BJ (cell line): ENCODE measurements at regions not wholly inside any gene's neighbourhood (a gene's known extent, or its start where the extent isn't known, plus 50 kb on each side); places are given as distances from the start of the nearest gene placed in this dataset.

ENCODE experiments used
- CTCF ChIA-PET: fragments of 350-600 bp; formaldehyde crosslinking; extraction: SDS; loops from one replicate; lab custom pipeline; 2021; ENCODE audit warnings: antibody characterized with exemption, inconsistent platforms; lab: Yijun Ruan, JAX
- POLR2A ChIA-PET: fragments of 300-600 bp; sonication (Branson Sonifier 250); formaldehyde crosslinking; extraction: SDS; loops from one replicate; lab custom pipeline; 2021; ENCODE audit warnings: antibody characterized with exemption; lab: Charles Lee
- DNase-seq: peaks from one replicate; pipeline ENCODE4 v3.0.0-alpha.2; 2011; ENCODE audit warnings: low read depth
- H3K27me3 ChIP-seq: 2 replicates; pipeline ENCODE4 v1.6.0; 2011; ENCODE audit warnings: low read length; ENCODE audit not compliant: control insufficient read depth, insufficient read depth
- H3K36me3 ChIP-seq: 2 replicates; pipeline ENCODE4 v1.5.1; 2011; ENCODE audit warnings: low read length; ENCODE audit not compliant: control insufficient read depth, insufficient read depth
- H3K4me3 ChIP-seq: 2 replicates; pipeline ENCODE4 v1.5.1; 2011; ENCODE audit warnings: low read depth, mild to moderate bottlenecking, control low read depth, low read length
- TF ChIP-seq, protein P1 (sequence below): IDR thresholded peaks from 2 replicates; pipeline ENCODE4 v1.5.1; 2011; ENCODE audit warnings: low read depth, mild to moderate bottlenecking, control low read depth, inconsistent platforms, low read length, moderate library complexity; ENCODE audit not compliant: insufficient read depth

DNA sequence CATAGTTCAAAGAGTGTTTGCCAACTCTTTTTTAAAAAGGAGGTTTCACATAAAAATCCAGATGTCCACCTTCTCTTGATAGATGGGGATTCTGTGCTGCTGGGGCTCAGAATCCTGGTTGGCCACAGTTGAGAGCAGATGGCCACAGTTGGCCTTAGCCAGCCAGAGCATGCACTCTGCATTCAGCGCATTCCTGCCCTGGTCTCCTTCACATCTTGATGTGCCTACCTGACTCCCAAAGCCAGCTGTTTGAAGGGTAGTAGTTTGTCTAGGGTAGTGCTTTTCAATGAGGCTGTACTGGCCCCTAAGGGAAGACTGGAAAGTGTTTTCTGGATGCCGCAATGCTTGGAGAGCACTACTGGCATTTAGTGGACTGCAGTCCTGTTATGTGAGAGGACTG is 208.1 kb upstream of the HDAC9 start:
- Histone ChIP-seq H3K4me3 (no peak overlapping the region), H3K27me3 (no peaks in the 10 kb centered on the region; the same call in 1 of the 2 replicates), H3K36me3 (no peaks in the 10 kb centered on the region)
- ChIA-PET POLR2A (no interaction called here), CTCF (no interaction called here)
- DNase-seq, result no peak
- TF ChIP-seq, protein P1, sequence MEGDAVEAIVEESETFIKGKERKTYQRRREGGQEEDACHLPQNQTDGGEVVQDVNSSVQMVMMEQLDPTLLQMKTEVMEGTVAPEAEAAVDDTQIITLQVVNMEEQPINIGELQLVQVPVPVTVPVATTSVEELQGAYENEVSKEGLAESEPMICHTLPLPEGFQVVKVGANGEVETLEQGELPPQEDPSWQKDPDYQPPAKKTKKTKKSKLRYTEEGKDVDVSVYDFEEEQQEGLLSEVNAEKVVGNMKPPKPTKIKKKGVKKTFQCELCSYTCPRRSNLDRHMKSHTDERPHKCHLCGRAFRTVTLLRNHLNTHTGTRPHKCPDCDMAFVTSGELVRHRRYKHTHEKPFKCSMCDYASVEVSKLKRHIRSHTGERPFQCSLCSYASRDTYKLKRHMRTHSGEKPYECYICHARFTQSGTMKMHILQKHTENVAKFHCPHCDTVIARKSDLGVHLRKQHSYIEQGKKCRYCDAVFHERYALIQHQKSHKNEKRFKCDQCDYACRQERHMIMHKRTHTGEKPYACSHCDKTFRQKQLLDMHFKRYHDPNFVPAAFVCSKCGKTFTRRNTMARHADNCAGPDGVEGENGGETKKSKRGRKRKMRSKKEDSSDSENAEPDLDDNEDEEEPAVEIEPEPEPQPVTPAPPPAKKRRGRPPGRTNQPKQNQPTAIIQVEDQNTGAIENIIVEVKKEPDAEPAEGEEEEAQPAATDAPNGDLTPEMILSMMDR, result no peak

DNA sequence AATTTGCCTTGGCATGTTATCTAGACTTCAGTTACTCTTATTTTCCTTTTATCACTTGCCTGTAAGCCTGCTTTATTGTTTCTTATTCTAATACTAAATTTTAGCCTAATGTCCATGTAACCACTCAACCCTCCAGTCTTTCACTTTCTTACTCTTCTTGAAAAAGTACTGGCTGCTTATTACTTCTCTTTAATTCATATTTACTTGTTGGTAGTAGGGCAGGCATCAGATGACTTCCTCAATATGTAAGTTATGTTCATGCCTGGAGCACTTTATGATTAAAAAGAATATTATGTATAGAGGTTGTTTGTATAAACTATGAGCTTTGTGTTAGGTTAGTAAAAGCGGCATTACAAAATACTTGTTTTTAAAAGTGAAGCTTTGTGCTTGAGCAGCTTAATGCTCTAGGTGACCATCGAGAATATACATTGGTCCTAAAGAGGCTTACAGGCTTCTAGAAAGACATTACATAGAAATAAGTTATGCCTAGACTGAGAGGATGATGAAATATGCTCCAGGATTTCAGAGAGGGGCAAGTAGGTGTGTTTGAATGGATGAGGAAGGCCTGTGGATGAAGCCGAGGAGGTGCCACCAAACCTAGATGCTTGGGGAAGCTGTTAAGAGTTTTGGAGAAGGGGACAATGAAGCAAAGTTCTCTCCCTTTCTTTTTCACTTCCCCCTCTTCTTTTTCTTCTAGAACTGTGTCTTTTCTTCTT is 207.1 kb upstream of the HDAC9 start:
- TF ChIP-seq, protein P1, result no peak
- no peaks in the 10 kb centered on the region for H3K36me3 ChIP-seq
- CTCF ChIA-PET, result no interaction called here
- POLR2A ChIA-PET, result no interaction called here
- no peak overlapping the region for H3K4me3 ChIP-seq
- H3K27me3 ChIP-seq, result no peaks in the 10 kb centered on the region; the same call in 1 of the 2 replicates
- no peak for DNase-seq

DNA sequence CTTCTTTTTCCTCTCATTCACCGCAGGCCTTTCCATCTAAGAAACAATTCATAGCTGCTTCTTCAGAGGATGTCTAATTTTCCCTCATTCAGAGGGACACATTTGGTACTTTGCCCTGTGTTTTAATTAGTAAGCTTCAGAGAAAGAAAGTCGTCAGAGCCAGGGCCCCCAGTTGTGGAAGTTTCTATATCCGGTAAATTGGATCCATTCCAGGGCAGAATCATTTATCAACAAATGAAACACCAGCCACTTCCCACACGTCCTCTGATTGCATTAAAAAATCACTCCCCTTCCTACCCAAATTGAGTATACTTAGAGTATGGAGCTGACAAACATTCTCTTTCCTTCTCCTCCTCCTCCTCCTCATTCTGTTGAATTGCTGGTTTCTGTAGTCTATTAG is 205.8 kb upstream of the HDAC9 start:
- ChIA-PET POLR2A (no interaction called here), CTCF (no interaction called here)
- Histone ChIP-seq H3K27me3 (no peaks in the 10 kb centered on the region; the same call in 1 of the 2 replicates), H3K4me3 (no peak overlapping the region), H3K36me3 (no peaks in the 10 kb centered on the region)
- TF ChIP-seq, protein P1, result no peak
- DNase-seq, result no peak

DNA sequence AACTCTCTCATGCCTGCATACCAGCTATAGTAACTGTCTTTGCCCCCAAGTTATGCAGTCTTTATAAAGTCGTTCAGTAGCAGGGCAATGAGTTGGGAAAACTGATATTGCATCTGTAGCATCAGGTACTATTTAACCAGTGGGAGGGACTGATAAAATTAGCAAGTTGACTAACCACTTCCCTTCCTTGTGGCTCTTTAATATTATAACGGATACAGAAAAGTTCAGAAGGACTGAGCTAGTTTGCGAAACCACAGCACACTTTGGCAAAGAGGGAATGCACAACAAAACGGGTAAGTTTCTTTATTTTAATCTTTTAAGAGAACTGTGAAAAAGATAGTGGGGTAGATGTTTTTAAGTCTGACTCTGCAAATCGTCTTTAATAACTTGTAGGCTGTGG is 205.3 kb upstream of the HDAC9 start:
- ChIA-PET CTCF (interaction anchor here (0.8 kb wide), 1 partner anchor 23 kb away, joined by 3 read pairs; no protein-coding TSS in a partner anchor), POLR2A (no interaction called here)

DNA sequence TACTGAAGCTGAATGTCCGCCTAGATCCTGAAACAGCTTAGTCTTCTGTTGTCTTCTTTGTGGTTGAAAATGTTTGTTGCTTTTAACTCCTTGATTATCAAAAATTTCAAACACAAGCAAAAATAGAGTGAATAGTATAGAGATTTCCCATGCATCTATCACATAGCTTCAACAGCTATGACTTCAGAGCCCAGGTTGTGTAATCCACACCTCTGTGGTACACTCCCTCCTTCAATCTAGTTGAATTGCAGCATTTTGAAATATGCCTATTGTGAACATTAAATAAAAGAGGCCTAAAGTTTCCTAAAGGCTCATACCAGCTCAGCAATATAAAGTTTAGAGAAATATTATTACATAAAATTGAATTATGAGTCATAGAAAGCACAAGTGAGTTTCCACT is 204.7 kb upstream of the HDAC9 start:
- no peaks in the 10 kb centered on the region for H3K36me3 ChIP-seq
- POLR2A ChIA-PET, result no interaction called here
- no peak for DNase-seq
- H3K27me3 ChIP-seq, result no peaks in the 10 kb centered on the region; the same call in 1 of the 2 replicates
- TF ChIP-seq, protein P1, result no peak
- CTCF ChIA-PET, result interaction anchor here (0.8 kb wide), 1 partner anchor 22 kb away, joined by 3 read pairs; no protein-coding TSS in a partner anchor
- no peak overlapping the region for H3K4me3 ChIP-seq

More for the DNA sequence above, 205.3 kb upstream of the HDAC9 start:
- TF ChIP-seq, protein P1, result no peak
- H3K27me3 ChIP-seq, result no peaks in the 10 kb centered on the region; the same call in 1 of the 2 replicates
- DNase-seq, result no peak
- H3K4me3 ChIP-seq, result no peak overlapping the region
- H3K36me3 ChIP-seq, result no peaks in the 10 kb centered on the region
